ENCODE measurements at regions not wholly inside any gene's neighbourhood (a gene's known extent, or its start where the extent isn't known, plus 50 kb on each side); places are given as distances from the start of the nearest gene placed in this dataset.
"Not testable (repeated sequence)": the region's sequence is repeated elsewhere in the genome, so short reads cannot be mapped to it uniquely, and the experiment has no call there.

DNA sequence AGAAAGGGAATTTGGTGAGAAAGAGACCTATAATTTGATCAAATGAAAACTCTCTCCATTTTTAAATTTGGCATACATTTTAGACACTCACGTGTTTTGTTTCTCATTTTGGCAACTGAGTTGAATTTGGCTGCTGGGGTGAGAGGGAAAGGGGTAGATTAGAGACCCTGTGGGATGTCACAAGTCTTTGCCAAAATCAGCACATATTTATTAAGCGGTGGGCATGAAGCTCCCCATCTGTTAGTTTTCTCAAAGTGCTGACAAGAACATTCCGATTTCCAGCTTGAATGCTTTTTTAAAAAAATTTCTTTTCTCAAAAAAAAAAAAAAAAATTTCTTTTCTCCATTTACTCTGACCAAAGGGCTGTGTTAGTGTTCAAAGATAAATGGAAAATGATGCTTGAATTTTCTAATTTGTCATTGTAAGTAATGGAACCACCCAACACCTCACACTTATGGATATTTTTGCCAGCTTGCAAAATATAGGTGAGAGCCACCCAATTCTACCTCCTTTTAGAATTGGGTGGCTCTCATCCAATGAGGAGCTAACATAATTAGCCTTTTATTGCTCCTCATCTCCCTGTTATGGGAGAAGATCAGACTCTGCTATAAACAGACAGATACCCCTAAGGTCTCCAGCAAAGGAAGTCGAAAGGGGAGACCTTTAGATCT is 222.9 kb upstream of the FN1 start:
- no peak for DNase-seq (ENCODE audit: low spot score)

DNA sequence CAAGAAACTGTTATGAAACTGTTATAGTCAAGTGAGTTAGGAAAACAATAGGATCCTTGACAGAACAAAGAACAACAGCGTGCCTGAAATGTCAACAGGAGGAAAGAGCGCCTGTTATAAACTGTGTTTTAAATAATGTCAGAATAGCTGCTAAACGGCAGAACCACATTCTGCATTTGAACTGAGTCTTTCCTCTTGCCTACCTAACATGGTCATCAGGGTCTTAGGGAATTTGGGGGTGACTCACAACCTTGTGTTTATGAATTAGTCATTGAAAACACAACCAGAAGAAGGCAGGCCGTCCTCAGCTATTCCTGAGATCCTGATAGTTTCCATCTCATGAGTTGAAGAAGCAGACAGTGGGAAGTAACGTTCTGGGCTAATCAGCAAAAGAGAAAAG is 222.0 kb upstream of the FN1 start:
- DNase-seq (ENCODE audit: low spot score): peak; percentile 55

DNA sequence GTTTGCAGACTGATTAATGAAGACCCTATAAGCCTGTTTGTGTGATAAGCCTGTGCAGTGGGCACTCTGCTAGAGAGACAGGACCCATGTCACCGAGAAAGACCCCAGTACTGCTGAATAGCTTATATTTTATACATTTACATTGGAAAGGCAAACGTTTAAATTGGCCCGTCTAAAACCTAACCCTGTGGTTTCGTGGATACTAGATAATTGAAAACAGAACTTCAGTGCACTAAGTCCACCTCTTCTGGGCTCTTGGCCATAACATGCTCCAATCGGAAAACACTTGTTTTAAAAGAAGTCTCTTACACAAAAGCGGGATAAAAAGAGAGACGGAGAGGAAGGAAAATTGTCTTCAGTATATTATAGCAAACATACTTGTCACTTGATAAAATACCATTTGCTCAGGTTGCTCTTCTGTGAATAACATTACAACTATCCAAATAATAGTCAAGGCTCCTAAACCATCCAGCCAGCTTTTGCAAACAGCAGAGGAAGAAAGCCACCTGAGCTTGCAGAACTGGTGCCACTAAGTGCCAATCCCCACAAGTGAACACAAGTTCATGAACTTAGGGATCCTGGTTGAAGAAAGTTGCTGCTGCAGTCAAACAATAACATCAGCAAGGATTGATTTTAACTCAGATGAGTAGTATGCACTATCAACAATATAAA is 218.4 kb upstream of the FN1 start:
- DNase-seq (ENCODE audit: low spot score): no peak

DNA sequence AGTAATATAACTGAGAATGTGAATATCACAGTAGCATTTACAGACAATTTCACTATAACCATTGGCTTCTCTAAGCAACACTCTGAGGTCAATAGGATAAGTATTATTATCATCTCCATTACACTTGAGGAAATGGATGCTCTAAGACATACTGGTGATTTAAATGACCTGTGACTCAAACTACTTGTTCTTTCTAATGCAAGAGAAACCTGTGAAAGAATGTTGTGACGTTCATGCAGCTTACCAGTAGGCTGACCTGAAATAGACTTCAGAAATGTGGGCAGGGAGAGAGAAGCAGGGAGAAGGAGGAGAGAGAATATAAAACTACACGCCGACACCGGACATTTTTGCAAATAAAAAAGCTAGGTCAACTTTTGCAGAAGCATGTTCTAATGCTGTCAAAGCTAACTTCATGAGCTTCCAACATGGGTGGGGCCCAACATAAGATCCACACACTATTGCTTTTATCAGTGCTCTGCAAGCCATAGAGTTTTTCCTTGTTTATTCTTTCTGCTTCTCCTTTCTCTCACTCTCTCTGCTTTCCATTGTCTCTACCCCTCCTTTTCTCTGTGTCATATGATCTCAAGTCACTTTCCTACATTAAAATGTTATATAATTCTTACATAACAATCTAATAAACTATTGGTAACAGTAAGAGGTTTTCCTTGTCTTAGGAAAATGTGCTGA is 217.6 kb upstream of the FN1 start:
- no peak for DNase-seq (ENCODE audit: low spot score)

DNA sequence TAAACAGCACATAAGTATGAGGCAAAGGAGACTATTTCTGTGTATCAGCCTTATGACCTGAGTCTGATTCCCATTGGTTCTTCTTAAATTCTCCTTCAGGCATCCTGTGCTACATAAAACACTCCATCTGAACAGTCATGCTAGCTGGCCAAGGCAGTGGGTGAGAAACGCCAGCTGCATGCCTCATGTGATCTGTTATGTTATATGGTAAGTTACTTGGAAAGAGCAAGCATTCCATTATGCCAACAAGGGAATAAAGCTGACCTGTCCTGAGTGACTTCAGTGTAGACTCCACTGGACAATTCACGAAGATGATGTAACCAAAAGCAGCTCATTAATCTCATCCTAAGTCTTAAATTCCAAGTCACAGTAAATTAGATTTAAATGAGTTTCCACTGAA is 216.5 kb upstream of the FN1 start:
- no peak for DNase-seq (ENCODE audit: low spot score)

DNA sequence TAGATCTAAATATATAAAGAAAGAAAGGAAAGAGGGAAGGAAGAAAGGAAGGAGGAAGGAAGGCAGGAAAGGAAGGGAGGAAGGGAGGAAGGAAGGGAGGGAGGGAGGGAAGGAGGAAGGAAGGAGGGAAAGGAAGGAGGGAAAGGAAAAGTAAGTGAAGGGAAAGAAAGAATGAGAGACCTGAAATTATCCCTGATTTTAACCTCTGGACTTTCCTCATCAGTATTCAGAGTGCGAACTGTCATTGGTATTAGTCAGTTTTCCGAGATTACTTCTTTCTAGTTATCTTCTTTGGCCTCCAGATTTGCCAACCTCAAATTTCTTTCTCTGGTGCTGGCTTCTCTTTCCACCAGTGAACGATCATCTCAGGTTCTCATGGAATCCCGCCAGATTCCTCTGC is 215.5 kb upstream of the FN1 start:
- no peak for DNase-seq (ENCODE audit: low spot score)

DNA sequence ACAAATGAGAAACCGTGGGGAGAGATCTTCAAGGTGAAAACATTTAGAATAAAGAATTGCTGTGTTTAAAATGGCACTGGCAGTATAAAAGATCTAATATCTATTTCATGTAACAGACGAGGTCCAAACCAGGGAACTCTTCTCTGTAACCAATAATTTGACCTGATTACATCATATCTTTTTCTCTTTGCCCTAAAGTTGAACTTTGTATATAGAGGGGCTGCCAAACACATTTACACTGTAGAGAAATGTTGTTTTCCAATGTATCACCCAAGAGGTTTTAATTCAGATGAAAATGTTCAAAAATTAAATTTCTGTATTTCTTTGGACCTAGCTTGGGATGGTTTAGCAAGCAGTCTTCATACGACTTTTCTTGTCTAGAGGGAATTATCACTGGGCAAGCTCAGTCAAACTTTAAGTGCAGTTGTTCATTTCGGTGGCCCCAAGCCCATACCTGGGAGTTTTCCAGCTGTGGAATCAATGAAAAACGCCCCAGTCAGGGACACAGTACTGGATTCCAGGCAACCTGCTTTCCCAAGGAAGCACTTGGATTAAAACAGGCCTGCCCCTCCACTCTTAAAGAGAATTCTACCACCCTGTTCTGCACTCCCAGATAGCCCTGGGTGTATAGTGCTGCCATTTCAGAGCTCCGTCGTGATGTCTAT is 208.5 kb upstream of the FN1 start:
- DNase-seq (ENCODE audit: low spot score): no peak

DNA sequence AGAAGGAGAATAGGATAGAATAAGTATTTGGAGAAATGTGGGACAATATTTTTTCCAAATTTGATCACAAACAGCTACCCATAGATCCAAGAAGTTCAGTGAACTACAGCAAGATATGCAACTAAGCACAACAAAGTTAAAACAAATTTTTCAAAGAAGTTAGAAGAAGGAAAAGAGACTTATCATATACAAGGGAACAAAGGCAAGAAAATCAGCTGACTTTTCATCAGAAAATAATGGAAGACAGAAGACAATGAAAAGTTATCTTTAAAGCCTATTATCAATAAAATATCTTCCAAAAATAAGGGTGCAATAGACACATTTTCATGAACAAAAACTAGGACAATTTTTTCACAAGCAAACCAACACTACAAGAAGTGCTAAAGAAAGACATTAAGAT is 202.8 kb upstream of the FN1 start:
- DNase-seq (ENCODE audit: low spot score): no peak

DNA sequence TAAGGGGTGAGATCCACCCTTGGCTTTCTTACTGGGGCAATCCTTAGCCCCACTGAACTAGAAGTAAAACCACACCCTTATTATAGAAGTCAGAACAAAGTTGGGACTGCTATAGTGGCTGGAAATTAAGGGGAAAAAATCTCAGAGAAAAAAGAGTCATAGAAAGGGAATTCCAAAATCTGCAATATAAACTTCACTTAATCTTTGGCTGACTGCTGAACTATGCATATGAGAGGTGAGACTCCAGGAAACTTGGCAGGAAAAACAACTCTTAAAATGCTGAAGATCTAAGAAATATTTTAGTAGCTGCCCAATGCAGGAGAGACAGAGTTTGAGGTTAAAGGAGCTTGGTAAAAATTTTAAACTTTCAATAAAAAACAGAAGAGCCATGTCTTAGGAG is 201.8 kb upstream of the FN1 start:
- DNase-seq (ENCODE audit: low spot score): no peak

DNA sequence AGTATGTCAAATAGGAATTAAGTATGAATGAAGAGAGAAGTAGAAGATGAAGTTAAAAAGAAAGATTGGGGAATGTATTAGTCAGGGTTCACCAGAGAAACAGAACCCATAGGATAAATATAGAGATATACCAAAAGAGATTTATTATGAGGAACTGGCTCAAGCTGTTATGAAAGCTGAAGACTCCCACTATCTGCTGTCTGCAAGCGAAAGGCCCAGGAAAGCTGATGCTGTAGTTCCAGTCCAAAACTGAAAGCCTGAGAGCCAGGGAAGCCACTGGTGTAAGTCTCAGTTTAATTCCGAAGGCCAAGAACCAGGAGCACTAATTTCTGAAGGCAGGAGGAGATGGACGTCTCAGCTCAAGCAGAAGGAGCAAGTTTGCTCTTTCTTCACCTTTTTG is 200.9 kb upstream of the FN1 start:
- DNase-seq (ENCODE audit: low spot score): no peak

DNA sequence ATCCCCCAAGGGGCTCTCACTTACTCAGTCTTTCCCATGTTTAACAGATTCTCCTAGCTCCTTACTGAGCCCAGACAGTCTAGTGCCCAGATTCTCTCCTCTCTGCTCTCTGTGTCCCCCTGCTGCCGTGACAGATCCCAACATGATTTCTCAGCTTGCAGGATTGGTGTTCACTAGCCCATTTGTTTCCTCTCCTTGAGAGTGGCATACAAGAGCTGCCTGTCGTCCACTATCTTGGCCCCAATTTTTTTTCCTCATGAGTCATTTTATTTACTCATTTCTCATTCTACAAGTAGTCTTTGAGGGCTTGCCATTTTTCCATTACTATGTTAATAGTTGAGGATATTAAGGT is 199.9 kb upstream of the FN1 start:
- DNase-seq (ENCODE audit: low spot score): no peak

DNA sequence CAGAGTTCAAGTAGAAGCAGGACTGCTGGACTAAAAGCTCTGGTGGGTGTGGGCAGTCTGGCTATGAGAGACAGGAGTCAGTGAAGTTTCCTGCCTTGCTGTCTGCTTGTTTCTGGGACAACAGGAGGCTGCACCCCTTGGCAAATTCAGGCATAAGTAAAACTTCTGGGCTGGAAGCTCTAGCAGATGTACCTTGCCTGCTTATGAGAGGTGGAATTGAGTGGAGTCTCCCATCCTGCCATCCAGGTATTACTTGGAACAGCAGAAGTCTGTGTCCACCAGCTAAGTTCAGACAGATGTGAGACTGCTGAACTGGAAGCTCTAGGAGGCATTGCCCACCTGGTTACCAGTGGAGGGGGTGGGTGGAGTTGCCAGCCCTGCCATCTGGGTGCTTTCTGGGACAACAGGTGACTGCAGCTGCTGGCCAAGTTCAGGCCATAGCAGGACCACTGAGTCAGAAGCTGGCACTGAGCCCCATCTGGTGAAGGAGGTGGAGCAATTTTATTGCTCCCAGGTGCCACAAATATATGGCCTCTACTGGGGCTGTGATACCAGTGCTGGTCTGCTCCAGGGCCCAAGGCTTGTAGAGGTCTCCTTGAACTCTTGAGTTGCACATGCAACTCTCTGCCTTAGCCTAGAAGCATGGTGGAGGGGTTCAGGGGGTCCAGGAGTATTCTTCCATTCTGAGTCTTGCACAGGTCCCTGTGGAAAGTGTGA is 199.4 kb upstream of the FN1 start:
- DNase-seq (ENCODE audit: low spot score): no peak

DNA sequence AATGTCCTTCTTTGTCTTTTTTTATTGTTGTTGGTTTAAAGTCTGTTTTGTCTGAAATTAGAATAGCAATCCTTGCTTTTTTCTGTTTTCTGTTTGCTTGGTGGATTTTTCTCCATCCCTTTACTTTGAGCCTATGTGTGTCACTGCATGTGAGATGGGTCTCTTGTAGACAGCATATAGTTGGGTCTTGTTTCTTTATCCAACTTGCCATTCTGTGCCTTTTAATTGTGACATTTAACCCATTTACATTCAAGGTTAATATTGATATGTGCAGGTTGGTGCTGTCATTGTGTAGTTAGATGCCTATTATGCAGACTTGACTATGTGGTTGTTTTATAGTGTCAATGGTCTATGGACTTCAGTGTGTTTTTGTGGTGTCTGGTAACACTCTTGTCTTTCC is 197.5 kb upstream of the FN1 start:
- DNase-seq (ENCODE audit: low spot score): no peak

DNA sequence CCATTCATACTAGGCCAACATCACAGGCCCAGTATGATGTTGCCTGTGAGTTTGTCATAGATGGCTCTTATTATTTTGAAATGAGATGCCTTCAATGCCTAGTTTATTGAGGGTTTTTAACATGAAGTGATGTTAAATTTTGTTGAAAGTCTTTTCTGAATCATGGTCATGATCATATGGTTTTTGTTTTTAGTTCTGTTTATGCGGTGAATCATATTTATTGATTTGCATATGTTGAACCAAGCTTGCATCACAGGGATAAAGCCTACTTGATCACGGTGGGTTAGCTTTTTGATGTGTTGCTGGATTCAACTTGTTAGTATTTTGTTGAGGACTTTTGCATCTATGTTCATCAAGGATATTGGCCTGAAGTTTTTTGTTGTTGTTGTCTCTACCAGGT is 195.8 kb upstream of the FN1 start:
- DNase-seq (ENCODE audit: low spot score): no peak

DNA sequence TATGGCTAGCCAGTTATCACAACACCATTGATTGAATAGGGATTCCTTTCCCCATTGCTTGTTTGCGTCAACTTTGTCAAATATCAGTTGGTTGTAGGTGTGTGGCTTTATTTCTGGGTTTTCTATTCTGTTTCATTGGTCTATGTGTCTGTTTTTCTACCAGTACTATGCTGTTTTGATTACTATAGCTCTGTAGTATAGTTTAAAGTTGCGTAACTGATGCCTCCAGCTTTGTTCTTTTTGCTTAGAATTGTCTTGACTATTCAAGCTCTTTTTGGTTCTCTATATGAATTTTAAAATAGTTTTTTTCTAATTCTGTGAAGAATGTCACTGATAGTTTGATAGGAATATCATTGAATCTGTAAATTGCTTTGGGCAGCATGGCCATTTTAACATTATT is 194.9 kb upstream of the FN1 start:
- not testable (repeated sequence) for DNase-seq (ENCODE audit: low spot score)

DNA sequence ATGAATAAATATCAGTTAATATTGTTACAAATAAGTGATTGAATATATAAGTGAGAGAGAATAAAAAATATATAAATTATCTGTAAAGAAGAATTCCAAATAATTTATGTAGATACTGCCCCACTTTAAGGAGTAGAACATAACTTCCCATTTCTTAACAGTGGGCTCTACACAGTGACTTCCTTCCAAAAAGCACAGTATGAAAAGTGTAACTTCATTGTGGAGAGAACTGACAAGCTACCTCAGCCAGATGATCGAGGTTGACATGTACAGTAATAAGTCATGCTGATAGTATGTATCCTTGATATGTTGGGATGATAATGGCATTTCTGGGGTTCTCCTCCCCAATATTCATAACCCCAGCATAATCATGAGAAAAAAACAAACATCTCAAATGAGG is 191.9 kb upstream of the FN1 start:
- no peak for DNase-seq (ENCODE audit: low spot score)

DNA sequence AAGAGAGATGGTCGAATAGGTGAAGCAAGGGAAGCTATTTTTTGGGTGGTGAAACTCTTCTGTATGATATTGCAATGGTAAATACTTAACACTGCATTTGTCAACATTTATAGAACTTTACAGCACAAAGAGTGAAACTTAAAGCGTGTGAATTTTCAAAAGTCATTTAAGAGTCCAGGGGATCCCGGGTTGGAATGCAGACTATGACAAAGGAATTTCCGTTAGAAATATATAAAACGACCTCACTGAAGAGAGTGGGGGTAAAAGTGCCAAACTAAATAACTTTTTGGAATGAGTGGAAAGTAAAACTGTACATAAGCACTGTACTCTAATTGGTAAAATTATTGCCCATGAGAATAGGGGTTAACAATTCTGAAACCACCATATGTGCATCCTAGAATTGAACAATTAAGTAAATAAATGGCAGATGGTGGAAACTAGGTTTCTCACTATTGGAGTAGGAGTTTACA is 191.0 kb upstream of the FN1 start:
- DNase-seq (ENCODE audit: low spot score): no peak

DNA sequence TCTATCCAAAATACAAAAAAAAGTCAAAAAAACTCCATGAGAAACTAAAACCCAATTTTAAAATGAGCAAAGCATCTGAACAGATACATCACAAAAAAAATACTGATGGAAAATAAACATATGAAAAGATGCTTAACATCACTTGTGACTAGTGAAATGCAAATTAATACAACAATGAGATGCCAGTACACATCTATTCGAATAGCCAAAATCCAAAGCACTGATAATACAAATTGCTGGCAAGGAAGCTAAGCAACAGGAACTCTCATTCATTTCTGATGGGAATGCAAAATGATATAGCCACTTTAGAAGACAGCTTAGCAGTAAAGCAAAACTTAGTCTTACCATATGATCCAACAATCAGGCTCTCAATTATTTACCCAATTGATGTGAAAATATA is 190.2 kb upstream of the FN1 start:
- no peak for DNase-seq (ENCODE audit: low spot score)

DNA sequence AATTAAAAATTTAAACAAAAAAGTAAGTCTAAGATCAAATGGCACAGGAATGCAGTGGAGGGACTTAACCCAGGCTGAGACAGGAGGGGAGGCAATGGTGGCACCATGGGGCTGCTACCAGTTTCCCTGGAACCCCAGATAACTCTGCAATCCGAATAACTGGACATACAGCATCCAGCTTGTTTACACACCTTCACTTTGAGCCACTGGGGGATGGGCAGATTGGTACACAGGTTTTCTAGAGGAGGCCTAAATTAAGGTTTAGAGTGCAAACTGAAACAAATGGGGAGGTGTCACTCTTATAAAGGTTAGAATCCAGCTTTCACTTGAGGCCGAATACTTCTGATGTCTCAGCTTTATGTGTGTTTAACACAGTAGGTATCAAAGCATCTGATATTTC is 189.3 kb upstream of the FN1 start:
- DNase-seq (ENCODE audit: low spot score): no peak

DNA sequence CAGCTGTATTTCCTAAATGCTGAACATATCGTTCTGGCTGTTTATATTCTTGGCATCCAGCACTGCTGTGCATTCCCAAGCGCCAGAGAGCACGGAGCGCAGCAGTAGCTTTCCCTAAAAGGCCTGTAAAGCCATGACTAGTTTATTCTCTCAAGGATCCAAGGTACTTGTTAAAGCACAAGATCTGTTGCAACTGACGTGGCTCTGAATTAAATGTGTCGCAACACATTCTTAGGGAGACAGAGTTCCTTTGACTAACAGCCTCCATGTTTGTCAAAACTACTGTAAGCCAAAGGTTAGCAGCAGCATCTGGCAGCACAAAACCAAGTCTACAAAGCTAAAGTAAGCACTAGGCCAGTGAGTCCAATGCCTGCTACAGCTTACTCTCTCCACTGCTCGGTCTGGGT is 188.6 kb upstream of the FN1 start:
- no peak for DNase-seq (ENCODE audit: low spot score)

DNA sequence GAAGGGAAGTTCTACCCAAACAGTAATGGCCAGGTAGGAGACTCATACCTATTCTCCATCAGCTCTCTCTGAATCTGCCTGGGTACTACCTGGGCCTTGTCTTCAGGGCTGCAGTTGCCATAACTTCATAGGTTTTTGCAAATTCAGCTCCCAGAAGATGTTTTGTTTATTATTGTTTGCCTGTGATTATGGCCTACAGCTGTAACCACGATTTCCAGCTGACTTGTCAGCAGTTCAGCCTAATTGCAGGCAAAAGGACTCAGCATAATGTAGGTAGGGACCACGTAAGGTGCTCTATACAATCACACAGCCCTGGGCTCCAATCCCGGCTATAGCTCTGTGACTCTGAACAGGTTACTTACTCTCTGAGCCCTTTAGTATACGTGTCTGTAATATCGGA is 187.0 kb upstream of the FN1 start:
- no peak for DNase-seq (ENCODE audit: low spot score)

DNA sequence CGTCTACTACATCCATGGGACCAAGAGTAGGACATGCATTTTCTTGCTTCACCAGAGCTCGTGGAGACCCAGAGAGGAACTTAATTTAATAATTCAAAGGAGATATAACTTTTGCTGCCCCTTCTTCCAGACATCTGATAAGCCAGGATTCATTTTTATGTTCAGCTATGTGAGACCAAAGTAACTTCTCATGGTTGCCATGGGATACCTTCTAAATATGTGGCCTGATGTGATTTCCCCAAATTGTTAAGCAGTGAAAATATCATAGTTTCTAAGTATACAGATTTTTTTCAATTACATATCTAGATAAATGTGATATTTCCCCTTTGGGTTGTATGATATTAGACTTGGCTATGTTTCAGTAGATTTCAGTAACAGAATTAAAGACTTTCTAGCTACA is 185.5 kb upstream of the FN1 start:
- DNase-seq (ENCODE audit: low spot score): no peak

DNA sequence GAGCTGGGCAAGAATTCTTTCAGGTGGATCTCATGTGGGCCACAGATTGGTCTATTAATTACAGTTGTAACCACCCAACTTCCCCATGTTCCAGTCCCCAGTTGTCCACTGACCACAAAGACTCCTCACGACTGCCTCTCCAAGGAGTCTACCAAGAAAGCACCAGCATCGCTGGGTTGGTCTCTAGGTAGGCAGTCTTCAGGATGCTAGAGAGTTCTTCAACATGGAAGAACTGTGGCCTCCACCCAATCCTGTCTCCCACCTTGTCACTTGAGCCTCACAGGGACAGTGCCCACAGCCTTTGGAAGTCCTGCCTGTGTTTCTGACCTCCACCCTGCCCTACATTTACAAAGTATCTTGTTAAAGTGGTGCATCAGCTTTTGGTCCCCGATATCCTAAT is 184.7 kb upstream of the FN1 start:
- no peak for DNase-seq (ENCODE audit: low spot score)
